IPS-NIHi11 (cell line): ENCODE measurements at regions not wholly inside any gene's neighbourhood (a gene's known extent, or its start where the extent isn't known, plus 50 kb on each side); places are given as distances from the start of the nearest gene placed in this dataset.
"Not testable (repeated sequence)": the region's sequence is repeated elsewhere in the genome, so short reads cannot be mapped to it uniquely, and the experiment has no call there.

ENCODE experiments used
- DNase-seq: peaks from one replicate; pipeline ENCODE4 v3.0.0; 2012; ENCODE audit warnings: mixed read lengths, low spot score

DNA sequence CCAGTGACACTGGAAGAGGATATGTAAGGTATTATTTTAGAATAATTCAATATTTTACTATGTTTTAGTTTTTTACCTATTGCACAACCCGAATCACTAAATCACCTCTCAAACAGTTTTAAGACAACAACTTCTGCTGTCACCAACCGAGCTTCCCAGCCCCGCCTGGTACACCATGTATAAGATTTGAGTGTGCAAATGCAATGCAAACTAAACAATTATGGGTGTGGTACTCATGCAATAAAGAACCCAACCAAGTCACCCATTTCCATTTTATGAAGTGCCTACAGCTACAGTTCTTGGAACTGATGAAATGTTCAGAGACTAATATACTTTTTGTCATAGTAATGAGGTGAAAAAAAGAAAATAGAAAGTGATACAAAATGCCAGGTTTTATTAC lies 256.2 kb downstream of the TAFA4 start:
- DNase-seq = no peak

DNA sequence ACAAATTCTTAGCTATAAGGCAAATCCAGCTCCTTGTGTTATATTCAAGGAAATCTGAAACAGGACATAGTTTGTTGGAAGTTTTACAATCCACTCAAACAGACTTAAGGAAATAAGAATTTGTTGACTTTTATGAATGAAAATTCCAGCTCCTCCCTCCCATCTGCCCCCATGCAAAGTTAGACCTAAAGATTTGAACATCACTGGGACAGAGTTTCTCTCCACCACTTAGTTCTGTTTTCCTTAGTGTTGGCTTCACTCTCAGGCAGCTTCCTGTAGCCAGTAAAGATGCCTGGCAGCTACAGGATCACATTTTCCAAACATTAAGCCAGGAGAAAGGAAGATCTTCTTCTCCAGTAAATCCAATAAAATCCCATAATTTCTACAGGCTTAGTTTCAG lies 265.0 kb downstream of the TAFA4 start:
- DNase-seq = no peak

DNA sequence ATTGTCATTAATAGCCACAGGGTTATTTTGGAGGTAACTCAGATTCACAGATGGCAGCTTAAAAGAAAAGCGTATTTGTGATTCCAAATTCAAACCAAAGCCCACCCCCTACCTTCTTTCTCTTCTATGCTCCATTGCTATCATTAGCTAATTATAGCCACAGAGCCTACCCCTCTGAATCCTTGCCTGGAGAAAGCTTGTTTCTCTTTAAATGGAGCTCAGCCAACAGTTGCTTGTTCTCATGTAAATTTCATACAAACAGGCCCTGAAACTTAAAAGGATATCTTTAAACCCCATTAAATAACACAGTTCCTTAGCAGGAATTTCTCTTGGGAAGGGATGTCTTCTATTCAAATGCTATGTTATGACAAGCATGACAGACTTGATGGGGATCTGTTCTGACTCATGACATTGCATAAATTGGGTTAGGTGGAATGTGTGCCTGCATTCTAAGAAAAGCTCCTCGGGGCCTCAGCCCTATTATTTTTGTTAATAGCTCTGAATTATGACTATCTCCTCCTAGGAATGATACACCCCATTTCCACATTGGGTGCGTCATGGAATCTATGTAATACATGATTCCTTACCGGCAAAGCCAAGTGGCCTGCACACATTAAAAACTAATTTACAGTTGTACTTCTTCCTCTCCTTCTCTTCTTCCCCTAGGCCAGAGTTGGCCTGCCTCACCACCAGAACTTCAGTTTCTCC lies 265.8 kb downstream of the TAFA4 start:
- DNase-seq = no peak

DNA sequence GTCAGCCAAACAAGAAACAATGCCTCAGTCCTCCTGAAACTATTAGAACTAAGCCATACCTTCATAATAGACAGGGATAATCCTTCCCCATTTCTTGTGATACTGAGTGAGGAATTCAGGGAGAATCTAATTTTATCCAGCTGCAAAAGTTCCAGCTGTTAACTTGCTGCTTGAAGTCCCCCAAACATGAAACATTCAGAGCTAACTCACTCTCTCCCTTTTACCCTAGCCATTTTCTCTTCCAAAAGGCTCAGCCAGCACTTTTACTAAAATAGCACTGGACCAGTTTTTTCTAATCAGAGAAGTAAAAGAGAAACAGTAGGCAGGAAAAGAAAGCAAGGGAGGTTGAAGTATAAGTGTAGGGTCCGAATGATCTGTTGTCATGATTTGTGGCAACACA lies 268.1 kb downstream of the TAFA4 start:
- no peak for DNase-seq

DNA sequence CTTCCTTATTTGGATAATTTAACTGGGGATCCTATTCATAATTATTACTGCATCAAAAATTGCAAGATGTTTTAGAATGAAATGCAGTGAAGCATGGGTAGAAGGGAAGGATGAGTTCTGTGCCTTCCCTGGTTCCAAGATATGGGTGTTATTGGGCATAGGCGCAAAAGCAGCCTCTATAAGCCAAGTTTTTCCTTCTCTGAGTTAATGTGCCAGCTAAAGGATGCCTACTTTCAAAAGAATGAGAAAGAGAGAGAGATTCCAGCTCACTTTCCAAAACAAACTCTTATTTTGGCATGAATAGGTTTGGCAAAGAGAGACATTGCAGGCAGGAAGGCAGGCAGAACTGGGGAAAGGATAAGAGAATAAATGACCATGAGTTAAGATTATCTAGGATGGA lies 270.2 kb downstream of the TAFA4 start:
- no peak for DNase-seq

DNA sequence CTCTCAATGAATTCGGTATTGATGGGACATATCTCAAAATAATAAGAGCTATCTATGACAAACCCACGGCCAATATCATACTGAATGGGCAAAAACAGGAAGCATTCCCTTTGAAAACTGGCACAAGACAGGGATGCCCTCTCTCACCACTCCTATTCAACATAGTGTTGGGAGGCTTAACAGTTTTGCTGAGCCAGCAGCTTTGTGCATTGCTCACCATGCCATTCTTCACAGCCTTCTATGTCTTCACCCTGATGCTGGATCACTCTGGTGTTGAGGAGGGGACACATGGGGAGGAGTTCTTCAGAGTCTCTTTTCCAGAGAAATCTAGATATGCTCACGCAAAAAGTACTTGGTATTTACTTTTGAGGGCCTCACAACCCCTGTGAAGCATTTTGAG lies 281.7 kb downstream of the TAFA4 start:
- DNase-seq = not testable (repeated sequence)

DNA sequence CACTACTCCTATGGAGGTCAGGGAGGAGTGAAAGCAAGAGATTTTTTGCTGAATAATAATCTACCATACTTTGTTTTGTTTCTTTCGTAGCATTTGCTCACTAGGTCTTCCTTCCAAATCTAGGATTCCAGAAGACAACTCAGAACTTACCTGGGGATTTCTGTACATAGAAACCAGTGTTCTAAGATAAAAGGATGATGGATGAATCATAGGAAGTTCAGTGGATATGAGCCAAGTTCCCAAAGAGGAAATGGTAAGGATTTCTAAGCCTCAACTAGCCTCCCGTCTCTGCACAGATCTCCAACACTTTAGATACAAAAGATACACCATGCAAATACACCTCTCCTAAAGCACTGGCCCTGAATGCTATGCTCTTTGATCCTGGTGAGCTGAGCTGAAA lies 283.9 kb downstream of the TAFA4 start:
- DNase-seq = no peak

DNA sequence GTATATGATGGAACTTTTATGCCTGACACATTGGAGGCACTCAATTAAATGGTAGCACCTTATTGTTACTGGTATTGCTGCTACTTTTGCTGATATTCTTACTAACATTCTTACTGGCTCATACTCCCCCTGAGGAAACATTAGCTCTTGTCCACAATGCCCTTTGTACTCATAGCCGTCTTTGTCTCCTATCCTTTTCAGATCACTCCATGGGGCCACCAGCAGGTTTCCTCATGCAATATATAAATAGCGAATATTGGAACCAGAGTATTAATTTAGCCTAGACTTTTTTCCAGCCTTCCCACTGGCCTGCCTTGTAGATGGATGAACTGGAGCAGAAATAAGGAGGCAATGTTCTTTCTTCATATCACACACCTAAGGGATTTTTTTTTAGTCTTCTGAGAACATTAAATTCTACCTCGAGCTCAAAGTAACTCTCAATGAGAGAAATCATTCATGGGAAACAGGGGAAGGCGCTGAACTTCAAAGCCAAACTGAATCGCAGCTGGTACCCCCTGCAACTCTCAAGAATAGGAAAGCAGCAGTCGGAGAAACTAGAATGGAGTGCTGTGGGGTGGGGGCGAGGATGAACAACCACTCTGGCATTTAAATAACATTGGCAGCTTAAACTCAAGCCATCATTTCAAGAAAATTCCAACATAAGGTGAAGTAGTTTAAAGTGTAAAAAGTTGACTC lies 300.3 kb downstream of the TAFA4 start:
- peak; percentile 74 for DNase-seq

DNA sequence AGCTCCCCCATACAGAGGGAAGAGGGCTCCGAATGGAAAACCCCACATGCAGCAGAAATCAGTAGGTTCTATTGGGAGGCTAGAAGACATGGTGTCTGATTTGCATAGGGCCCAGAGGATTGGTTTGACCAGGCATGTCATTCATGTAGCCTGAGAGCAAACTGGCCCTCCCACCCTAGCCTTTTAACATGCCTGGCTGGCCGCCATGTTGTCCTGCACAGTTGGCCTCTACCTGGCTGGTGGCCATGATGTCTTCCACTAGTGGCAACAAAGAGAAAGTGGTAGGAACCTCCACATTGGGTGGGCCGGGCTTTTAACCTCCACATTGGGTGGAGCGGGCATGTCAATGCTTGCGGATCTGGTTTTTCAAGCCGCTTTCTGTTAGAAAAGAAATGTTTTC lies 312.1 kb downstream of the TAFA4 start:
- no peak for DNase-seq

DNA sequence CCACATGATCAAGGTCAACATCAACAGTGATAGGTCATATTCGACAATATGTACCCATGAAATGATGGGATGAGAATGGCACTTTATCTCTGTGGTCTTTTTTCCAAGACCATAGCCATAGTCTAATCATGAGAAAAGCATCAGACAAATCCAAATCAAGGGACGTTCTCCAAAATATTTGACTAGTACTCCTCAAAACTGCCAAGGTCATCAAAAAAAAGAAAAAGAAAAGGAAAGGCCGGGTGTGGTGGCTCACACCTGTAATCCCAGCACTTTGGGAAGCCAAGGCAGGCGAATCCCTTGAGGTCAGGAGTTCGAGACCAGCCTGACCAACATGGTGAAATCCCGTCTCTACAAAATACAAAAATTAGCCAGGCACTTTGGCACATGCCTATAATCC lies 318.3 kb downstream of the TAFA4 start:
- no peak for DNase-seq

DNA sequence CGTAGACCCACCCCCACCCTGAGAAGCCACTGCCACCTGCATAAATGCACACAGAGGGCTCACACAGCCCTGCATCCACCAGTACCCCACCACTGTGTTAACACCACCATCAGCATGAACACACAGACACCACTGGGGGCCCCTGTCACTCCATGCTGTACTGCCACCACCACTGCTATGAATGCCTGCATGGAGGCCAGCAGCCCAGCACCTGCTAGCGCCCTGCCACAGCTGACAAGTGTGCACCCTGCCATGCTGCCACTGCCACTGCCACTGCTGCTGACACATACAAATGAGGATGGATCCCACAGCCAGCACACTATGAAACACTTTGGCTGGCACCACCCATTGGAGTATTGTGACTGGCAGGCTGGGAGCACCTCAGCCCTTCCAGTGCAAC lies 361.0 kb downstream of the TAFA4 start:
- no peak for DNase-seq

DNA sequence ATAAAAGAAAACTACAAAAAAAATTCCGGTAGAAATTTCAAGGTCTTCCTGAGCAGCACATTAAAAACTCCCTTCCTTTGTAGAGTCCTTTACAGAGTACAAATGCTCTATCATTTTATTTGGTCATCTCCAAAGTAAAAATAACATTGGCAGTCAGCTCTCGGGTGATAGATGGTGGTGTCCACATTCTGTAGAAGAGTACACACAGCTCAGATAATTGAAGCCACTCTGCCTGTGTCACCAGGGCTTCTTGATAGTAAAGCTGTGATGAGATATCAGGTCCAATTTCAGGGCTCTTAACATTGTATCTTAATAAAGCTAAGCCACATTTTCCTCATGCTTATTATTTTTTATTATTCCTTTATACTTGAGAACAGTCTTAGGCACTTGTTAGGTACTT lies 371.6 kb downstream of the TAFA4 start:
- DNase-seq = no peak

DNA sequence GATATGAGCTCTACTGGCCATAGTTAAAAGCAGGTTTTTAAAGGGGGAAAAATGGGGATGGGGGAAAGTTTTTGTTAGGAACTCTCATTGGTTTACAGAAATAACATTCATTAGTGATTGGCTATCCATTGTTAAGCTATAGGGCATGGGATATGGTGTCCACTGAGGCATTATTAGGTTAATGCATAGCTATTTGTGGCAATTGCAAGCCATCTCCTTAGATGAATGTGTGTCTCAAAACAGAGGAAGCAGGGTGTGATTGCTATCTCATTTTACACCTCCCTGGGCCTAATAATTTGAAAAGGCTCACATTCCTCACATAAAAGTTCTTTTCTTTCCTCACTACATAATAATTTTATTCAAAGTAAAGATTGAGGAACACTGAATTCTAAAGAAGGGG lies 396.6 kb downstream of the TAFA4 start:
- no peak for DNase-seq

DNA sequence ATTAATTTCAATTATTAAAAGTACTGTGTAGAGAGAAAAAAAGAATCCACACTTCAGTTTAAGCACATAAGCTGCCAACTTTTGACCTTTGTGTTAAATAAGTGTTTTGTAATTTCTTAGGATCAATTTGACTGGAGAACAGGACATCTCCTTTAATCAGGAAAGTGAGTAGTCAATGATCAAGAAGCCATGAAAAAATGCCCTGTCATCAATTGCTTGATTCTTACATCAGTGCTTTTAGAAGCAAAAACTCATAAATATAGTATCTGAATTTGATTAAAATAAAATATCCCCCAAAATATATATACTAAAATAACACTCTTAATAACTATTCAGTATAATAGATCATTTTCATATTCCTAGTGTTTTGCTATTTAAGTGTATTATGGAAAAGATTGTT lies 409.0 kb downstream of the TAFA4 start:
- no peak for DNase-seq

DNA sequence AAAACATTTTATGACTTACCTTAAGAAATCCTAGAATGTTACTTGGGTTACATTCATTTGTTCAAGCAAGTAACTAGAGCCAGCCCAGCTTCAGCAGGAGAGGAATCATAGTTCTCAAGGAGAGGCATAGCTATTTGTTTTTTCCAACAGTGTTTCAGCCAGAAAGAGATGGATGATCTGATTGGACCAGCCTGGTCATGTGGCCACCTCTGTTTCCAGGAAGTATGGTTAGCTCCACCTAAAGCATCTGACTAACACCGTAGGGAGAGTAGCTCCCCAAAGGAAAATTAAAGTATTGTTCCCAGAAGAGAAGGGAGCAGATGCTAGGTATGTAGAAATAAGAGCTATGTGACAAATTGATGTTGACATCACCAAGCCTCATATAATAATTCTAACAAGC lies 417.1 kb downstream of the TAFA4 start:
- no peak for DNase-seq

DNA sequence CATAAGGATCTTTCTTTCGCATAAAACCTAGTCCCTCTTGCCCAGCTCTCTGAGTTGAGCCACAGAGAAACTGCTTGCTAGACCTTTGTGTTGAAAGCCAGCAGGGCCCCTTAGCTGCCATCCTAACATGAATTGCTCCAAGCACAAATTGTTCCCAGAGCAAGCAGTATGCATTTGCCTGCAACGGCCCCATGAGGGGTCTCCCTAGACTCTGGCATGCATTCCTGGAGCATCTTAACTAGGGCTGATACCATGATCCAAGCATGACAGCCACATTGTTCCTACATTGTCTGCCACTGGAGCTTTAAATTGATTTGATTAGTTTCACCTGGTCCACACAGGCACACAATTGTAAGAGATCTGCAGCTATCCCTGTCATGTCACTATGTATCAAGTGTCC lies 428.1 kb downstream of the TAFA4 start:
- peak; percentile 7 for DNase-seq

DNA sequence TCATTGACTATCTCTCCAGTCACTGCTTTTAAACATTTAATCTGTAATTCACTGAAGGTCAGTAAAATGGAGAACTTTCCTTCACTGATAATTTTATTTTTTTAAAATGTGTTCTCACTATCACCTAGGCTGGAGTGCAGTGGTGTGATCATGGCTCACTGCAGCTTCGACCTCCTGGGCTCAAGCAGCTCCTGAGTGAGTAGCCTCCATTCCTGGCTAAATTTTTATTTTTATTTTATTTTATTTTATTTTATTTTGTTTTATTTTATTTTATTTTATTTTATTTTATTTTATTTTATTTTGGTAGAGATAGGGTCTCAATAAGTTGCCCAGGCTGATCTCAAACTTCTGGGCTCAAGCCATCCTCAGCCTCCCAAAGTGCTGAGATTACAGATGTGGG lies 446.5 kb downstream of the TAFA4 start:
- not testable (repeated sequence) for DNase-seq

DNA sequence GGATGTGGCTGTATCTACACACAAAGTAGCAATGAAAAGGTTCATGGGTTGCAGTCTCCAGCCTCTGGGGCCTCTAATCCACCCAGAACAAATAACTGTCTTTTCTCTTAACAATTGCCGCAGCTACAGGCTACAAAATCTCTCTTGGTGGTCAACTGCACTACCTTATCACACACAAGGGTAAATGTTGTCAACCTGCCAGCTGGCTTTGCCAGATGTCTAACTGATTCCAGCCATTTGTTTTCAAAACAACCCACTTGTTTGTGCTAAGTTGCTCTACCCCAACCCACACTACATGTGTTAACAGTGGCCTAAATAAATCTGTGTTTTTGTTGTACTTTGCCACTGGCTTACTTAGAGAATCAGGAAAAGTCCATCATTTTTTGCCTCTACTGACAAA lies 447.3 kb downstream of the TAFA4 start:
- DNase-seq = no peak

DNA sequence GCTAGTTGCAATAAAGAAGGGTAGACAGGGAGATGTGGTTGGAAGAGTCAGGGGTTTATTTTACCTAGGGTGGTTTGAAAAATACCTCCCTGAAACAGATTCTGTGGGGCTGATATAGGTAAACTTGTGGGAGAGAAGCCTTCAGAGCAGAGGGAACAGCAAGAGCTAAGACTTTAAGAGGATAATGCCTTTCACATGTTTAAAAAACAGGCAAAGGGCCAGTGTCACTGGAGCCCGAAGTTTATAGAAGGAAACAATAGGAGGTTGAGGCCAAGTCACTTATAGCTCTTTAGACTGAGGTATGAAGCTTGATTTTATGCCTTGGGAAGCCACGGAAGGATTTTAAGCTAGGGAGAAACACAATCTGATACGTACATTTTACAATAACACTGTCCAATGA lies 448.7 kb downstream of the TAFA4 start:
- no peak for DNase-seq

DNA sequence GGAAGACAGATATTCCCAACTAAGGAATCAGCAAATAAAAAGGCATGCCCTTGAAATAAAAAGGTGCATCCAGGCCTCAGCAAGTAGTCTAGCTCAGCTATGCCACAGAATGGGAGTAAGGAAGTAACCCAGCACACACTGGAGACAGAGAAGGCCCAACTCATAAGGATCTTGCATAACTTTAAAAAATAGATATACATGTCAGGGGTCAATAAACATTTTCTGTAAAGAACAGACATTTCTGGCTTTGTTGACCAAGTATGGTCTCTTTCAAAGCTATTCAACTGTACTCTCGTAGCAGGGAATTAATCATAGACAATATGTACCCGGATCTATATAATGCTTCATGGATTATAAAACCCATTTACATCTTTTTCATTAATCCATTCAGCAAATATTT lies 449.3 kb downstream of the TAFA4 start:
- no peak for DNase-seq

DNA sequence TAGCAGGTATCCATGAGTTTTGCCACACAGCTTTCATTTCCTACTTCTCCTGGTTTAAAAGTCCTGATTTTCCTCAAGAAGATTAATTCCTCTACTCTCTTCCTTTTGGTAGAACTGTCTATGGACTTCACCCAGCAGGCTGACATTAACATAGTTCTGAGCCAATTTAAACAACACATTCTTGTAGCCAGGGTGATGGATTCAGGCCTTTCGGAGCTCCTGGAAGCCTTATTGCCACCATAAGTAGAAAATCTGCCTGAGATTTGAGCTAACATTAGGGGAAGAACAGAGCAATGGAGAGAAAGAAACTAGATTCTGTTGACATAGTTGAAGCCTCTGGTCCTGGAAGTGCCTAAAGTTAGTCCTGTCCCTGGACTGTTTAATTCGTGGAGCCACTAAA lies 449.8 kb downstream of the TAFA4 start:
- no peak for DNase-seq

DNA sequence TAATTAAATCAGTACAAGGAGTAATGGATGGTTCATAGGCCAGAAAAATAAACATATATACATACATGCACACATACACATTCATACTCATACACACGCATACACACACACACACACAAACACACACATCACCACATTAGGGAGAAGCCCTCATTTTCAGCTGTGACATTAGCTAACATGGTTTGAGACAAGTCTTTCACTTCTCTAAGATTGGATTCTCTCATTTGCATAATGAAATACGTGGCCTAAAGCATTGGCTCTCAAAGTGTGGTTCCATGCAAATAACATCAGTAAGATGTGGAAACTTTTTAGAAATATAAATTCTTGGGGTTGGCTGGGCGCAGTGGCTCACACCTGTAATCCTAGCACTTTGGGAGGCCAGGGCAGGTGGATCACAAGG lies 452.6 kb downstream of the TAFA4 start:
- DNase-seq = no peak

DNA sequence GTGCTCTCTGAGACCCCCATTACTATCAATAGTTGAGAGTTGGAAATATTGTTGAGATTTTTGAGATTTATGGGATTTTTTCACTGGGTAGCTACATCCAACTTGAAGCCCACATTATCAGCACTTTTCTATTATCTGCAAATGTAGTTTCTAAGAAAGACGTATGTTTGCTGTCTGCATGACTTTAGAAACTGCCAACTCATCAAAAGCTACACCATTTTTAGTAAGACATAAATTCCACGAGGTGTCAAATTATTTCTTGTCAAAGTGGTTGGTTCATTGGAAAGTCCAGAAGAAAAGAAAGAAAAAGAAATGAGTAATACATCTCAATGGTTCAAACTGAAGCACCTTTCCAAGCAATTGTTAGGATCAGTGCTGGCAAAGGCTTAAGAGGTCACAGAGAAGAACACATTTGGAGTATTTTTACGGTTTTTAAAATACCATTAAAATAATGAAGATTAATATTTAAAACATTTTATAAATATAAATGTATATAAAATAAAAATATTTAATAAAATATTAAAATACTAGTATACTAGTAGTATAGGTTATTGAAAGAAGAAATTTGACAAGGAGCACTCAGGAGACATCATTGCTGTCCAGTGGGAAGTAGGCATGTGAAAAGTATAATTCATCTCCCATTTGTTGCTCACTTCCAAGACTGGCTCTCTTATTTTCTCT lies 463.5 kb downstream of the TAFA4 start:
- no peak for DNase-seq

DNA sequence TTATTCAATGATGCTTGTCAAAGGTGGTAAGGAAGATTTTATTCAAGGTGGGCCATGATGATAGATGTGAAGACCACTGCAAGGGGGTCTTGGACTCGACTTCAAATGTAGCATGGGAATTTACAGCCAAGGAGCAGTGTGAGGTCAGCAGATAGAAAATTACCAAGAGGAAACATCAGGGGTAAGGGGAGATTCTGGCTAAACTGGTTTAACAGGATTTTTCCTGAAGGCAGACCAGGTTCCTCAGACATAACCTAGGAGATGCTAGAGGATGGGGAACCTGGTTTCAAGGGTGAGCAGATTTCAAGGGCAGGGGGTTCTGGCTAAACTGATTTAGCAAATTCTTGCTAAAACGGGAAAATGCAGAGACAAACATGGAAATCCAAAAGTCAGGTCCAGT lies 464.9 kb downstream of the TAFA4 start:
- no peak for DNase-seq
